Ureter (tissue), 1 donor: ENCODE measurements at regions not wholly inside any gene's neighbourhood (a gene's known extent, or its start where the extent isn't known, plus 50 kb on each side); places are given as distances from the start of the nearest gene placed in this dataset.

Experiments used
- DNase-seq: peaks from one replicate; pipeline ENCODE4 v3.0.0-alpha.2; 2020; ENCODE audit warnings: low spot score
- donor health status: DM: yes; HTN: yes; CAD: no.

DNA sequence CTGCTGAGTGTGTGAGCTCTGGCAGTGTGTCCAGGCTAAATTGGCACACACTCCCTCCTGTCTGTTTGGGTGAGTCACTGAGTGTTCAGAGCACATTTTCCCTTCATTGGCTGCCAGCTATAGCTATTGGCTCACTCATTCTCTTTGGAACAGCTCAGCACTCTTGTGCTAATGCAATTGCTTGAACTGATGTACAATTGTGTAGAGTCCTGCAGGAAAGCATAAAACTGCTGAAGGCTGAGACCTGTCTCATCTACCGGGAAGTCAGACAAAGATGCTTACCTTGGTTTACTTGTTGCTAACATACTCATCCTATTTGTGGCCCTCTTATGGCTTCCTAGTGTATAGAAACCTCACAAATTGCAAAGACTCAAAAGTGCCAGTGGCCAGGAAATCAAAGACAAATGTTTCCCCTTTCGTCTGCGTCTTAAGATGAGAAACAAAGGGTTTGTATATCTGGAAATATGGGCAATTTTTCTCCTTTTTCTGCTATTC, 351.0 kb downstream of the BCKDHB start:
- DNase-seq: peak; percentile 77

DNA sequence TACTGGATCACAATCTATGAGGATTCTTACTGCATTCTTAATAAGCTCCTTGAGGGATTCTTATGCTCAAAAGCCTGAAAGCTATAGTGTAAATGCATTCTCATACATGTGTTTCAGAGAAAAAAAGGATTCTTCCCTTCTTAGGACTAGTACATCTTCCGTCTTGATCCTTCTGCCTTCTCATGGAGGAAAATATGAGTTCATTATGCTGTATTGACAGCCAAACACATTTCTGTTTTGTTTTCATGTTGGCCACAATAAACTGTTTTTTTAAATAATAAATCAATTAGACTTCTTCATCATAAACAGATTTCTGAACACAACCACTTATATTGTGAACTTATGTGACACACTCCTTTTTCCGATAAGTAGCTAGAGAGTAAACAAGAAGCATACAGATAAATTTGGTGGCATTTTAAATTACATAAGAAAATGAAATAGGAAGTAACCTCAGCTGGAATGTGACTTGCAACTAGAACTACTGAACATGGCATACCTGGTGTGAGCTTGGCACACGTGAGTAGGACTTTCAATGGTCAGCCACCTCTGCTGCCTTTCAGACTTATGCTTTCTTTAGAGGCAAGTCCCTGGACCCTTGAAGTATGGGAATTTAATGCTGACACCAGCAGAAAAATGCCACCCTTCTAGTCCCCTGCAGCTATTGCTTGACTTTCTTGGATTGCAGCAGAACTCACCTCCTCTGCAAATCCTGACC, 350.4 kb downstream of the BCKDHB start:
- DNase-seq: no peak

GRCh38 chr6:80454661-80455365, 348.3 kb downstream of the BCKDHB start:
- no peak for DNase-seq

DNA sequence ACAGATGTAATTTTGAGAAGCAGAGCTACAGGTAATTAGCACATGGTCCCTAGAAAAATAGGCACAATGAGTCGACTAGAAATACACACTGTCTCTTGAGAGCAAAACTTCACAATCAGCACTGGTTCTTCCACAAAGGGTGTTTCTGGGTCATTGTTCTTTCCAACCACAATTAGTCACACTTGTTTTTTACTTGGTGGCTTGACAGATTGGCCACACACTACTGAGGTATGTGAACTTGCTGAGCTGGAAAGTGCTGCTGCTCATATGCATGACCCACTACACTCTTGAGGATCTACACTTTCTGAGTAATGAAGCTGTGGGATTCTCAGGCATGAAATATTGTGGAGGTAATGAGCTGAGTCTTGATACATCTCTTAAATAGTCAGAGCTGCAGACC, 347.7 kb downstream of the BCKDHB start:
- peak; percentile 45 for DNase-seq

GRCh38 chr6:80449726-80450125, 343.3 kb downstream of the BCKDHB start:
- DNase-seq: no peak

DNA sequence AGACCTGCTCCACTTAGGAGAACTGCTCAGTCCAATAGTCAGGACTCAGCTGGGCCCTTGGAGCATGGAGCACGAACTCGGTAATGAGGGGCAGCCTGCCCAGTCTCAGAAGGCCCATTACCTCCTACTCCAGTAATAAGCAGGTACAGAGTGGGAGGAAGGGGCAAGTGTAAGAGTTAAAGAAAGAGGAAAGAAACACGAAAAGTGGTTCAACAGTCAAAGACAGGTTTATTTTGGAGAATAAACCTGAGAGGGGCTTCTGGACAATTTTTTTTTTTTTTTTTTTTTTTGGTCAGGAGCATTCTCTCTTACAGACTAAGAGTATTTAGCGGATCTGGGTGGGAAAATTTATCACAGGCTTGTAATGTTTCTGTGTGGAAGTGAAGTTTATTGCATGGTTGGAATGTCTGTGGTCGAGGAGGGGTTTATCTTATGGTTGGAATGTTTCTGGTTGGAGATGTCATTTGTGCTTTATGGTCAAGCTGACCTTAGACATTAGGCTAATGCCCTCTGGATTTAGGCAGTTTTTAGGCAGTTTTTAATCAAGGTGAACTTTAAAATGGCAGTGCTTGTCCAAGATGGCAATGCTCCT, 340.1 kb downstream of the BCKDHB start:
- DNase-seq: no peak

DNA sequence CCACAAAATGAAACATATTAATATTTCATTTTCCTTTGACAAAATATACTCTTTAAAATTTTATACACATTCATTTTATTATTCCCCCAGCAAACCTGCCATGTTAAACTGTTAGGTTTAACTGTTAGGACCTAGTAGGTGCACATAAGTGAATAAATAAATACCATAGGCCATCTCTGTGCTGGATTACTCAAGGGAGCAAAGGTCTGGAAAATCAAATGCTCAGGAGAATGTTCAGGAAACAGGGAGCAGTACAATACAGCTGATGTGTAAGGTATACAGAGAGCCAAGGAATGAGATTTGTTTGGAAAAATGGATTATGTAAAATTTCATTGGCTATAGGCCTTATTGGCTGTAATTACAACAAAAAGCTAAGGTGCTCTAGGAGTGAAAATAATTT, 339.3 kb downstream of the BCKDHB start:
- no peak for DNase-seq

- no peak for DNase-seq
These were observed 335.9 kb downstream of the BCKDHB start for GRCh38 chr6:80442366-80442765.

- no peak for DNase-seq
These were observed 334.7 kb downstream of the BCKDHB start for GRCh38 chr6:80441131-80441530.

DNA sequence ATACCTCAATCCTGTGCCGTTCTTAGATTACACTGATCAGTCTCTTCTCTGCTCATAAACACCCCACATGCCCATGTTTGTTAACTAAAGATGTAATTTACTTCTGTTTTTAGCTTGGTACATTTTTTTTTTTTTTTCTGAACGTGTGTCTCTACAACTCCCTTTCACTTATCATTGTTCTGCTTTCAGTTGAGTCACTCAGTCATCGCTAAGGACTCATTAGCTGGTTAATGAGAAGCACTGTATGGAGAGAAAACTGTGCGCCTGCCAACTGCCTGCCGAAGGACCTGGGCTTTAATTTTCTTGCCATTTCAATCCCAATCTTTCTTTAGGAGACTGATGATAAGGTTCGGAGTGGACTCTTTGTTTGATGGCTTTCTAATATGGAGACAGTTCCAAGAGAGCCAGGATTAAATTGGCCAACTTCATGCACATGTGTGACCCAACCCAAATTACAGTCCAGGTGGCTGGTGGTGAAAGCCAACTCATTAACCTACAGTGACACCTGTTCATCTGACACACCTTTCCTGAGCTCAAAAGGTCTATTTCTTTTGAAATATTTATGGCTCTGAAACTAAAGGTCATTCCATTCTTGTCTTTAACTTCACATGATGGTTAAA, 334.1 kb downstream of the BCKDHB start:
- no peak for DNase-seq

DNA sequence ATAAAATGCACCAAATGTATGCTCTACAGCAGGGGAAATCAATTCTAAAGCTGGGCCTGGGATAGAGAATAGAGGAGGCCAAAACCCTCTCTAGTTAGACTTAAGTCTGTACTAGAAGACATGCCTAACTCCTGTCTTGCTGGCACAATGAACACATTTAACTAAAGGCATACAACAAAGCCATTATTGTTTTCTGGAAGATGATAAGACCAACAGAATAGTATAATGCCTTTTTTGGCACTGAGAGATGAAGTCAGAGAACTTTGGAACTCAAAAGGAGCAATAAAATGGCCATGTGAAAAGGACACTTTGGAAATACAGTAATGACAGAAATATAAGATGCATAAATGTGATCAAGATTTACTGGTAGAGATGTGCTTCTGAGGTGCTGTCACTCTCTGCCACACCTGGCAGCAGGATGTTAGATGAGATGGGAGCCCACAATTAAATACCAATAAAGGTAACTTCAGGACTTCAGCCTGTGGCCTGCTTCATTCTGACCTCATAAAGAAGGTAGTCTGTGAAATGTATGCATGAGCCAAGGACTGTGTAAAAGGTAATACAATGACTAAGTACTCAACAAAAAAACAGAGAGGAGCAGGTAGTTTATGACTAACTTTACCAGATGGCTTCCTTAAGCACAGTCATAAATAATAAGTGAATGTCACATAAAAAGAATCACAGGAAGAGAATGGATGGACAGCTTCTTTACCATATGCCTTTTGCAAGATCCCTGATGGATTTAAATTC, 333.4 kb downstream of the BCKDHB start:
- no peak for DNase-seq

DNA sequence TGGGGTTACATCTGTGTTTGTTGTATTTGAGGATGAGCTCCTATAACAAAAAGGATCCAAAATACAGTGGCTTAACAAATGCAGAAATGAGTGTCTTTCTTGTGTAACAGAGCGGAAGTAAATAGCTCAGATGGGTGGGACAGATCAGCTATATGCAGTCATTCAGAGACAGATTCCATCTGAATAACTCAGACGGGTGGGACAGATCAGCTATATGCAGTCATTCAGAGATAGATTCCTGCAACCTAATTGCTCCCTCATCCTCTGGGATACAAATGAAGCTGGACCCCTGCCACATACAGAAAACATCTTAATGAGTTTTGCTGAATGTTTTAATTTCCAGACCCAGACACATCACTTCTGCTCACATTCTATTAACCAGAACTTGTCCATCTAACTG, 332.3 kb downstream of the BCKDHB start:
- no peak for DNase-seq

- no peak for DNase-seq
These were observed 331.3 kb downstream of the BCKDHB start for GRCh38 chr6:80437801-80438200.

GRCh38 chr6:80437221-80437620, 330.8 kb downstream of the BCKDHB start:
- no peak for DNase-seq

DNA sequence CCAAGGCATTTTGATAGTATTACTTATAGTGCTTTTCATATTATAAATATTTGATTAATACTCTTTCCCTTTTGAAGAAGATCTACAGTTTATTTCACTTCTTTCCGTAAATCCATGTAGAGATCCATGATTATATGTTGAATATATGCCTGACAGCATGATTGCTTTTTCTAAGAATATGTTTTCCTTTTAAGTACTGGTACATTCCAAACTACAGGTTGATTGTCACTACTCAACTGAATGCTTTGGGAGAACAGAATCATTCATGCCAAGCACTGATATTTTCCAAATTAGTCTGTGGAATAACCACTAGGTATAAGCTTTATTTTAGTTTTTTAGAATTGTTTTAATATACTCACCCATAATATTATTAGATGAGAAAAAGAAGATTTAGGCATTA, 330.2 kb downstream of the BCKDHB start:
- no peak for DNase-seq

DNA sequence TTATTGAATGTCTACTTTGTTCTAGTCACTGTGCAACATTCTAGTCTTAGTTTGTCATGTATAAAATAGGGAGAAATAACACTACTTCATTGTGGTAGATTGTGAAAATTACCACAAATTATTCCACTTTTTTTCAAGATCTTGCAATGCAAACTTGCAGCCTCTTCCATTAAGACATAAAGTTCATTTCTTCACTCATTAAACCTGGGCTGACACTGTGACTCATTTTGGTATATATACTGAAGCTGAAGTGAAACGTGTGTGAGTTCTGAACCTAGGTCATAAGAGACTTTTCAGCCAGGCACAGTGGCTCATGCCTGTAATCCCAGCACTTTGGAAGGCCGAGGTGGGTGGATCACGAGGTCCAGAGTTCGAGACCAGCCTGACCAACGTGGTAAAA, 329.0 kb downstream of the BCKDHB start:
- DNase-seq: no peak

DNA sequence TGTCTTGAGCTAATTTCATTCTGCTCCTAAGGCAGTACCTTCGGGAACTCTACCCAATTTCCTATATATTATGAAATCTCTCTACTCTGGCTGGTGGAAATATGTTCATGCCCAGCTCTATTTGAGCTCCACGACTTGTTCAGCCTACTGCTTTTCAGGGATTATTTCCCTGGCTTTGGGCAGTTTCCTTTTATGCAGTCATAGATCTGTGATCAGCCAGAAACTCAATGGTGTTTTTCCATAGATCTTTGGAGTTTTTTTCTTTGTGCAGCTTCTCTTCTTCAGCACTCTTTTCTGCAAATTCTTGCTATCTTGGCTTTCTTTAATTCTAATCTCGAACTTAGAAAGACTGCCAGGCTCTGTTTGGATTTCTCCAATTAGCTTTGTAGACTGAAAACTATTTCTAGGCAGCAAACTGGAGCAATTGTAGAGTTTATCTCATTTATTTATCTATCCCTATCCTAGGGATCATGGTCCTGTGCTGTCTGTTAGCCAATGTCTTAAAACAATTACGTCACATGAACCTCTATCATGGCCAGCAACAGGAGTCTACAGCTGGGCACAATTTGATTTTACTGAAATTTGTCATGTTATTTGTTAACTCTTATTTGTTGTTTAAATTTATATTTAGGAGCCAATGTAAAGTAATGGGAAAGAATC, 328.4 kb downstream of the BCKDHB start:
- DNase-seq: no peak

DNA sequence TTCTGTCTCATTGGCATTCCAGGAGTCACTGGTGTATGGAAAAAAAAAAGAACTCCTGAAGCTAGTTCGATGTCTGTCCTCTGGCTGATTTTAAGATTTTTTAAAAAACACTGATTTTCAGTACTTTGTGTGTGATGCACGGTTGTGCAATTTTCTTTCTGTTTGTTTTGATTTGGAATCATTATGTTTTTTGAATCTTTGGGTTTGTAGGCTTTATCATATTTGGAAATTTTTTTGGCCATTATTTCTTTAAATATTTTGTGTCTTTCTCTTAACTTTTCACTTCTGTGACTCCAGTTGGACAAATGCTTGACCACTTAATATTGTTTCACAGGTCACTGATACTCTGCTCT, 327.2 kb downstream of the BCKDHB start:
- DNase-seq: no peak

DNA sequence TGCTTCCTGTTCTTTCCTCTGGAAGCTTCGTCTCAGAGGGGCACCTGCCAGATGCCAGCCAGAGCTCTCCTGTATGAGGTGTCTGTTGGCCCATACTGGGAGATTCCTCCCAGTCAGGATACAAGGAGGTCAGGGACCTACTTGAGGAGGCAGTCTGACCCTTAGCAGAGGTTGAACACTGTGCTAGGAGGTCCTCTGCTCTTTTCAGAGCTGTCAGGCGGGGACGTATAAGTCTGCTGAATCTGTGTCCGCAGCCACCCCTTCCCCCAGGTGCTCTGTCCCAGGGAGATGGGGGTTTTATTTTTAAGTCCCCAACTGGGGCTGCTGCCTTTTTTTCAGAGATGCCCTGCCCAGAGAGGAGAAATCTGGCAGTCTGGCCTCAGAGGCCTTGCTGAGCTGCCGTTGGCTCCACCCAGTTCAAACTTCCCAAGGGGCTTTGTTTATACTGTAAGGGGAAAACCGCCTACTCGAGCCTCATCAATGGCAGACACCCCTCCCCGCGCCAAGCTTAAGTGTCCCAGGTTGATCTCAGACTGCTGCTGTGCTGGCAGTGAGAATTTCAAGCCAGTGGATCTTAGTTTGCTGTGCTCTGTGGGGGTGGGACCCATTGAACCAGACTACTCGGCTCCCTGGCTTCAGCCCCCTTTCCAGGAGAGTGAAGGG, 326.7 kb downstream of the BCKDHB start:
- DNase-seq: no peak

DNA sequence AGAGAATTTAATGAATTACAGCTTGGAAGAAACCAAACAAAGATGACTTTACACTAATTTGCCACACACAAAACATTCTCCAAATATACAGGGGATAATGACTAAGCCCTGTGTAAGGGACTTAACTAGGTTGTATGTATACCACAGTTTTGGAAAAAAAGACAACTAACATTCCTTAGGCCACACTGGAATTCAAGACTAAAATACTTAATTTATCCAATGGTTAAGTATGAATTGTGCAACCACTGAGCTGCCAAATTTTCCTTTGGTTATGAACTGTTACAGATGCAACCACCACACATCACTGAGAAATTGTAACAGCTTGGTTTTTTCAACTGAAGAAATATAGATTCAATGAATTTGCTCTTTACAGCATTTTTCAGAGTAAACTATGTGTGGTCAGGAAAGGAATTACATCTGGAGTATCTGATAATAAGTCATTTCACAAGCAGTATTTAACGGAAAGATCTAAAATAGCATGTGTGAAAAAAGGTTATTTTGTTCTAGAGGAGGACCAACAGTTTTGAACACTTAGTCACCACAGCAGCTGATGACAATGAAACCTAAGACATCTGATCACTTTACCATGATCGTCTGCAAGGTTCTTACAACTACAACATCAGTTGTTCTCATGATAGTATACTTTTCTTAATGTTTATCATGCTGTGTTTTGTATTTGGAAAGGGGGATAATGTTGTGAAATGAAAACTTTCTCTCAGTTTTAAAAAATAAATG, 318.8 kb downstream of the BCKDHB start:
- DNase-seq: no peak
